ENCODE measurements at regions not wholly inside any gene's neighbourhood (a gene's known extent, or its start where the extent isn't known, plus 50 kb on each side); places are given as distances from the start of the nearest gene placed in this dataset.

GRCh38 chr4:175441256-175441655 lies 370.8 kb downstream of the GPM6A start:
- ChIA-PET CTCF (no interaction called here), POLR2A (no interaction called here), RAD21 (ENCODE audit: low non-redundant PET in 1 of 2, low total read pairs in 2 of 2, uncharacterized antibody in 2 of 2, unreplicated experiment in 2 of 2) (no interaction called here)
- Histone ChIP-seq H3K27me3 (ENCODE audit: insufficient read depth, low read length) (no peaks in the 10 kb centered on the region), H3K36me3 (ENCODE audit: control insufficient read depth in 1 of 2, insufficient read depth in 2 of 2, low read length in 2 of 2) (no peaks in the 10 kb centered on the region), H3K79me2 (ENCODE audit: insufficient read depth, low read length) (no peaks in the 10 kb centered on the region), H3K9me2 (ENCODE audit: insufficient read depth) (no peaks in the 10 kb centered on the region), H3K9ac (ENCODE audit: low read length) (no peak overlapping the region), H2AFZ (ENCODE audit: low read depth, low read length, poor library complexity, severe bottlenecking) (no peak overlapping the region), H3K4me3 (replicated peaks in 1 of 2; ENCODE audit: low read depth in 1 of 2, low read length in 2 of 2) (no peak overlapping the region), H3K27ac (ENCODE audit: low read depth, low read length) (no peak overlapping the region), H4K20me1 (ENCODE audit: insufficient read depth) (no peaks in the 10 kb centered on the region), H3K4me1 (ENCODE audit: control insufficient read depth in 1 of 2, insufficient read depth in 2 of 2, low read length in 2 of 2) (no peaks in the 10 kb centered on the region), H3K4me2 (ENCODE audit: low read length) (no peak overlapping the region), H3K9me3 (ENCODE audit: control insufficient read depth in 1 of 2, insufficient read depth in 1 of 2, low read depth in 1 of 2, low read length in 2 of 2) (no peaks in the 10 kb centered on the region)
- TF ChIP-seq ELF1 (IDR thresholded peaks at IDR 0.05; ENCODE audit: borderline replicate concordance, low read depth) (no peak), SIN3A (IDR thresholded peaks at IDR 0.05; ENCODE audit: low read depth) (no peak), CBX3 (IDR thresholded peaks at IDR 0.05; ENCODE audit: low read depth) (no peak), EZH2 (IDR thresholded peaks at IDR 0.05) (no peak), ATF3 (IDR thresholded peaks at IDR 0.05) (no peak), RAD21 (IDR thresholded peaks at IDR 0.05; ENCODE audit: low read depth) (no peak), EZH2phosphoT487 (IDR thresholded peaks at IDR 0.05; ENCODE audit: borderline replicate concordance) (no peak), FOSL1 (IDR thresholded peaks at IDR 0.05; ENCODE audit: low read depth) (no peak)
- intact Hi-C loops (cut with micrococcal nuclease) = no loop called here
- BruUV-seq (replicated peaks) = no TSS peak
- ATAC-seq (no peak), DNase-seq (ENCODE audit: low read depth, low spot score) (no peak)

GRCh38 chr4:175443547-175443946 lies 368.5 kb downstream of the GPM6A start:
- Histone ChIP-seq H2AFZ (ENCODE audit: low read depth, low read length, poor library complexity, severe bottlenecking) (no peak overlapping the region), H4K20me1 (ENCODE audit: insufficient read depth) (no peaks in the 10 kb centered on the region), H3K27me3 (ENCODE audit: insufficient read depth, low read length) (no peaks in the 10 kb centered on the region), H3K79me2 (ENCODE audit: insufficient read depth, low read length) (no peaks in the 10 kb centered on the region), H3K9me2 (ENCODE audit: insufficient read depth) (no peaks in the 10 kb centered on the region), H3K4me1 (ENCODE audit: control insufficient read depth in 1 of 2, insufficient read depth in 2 of 2, low read length in 2 of 2) (no peaks in the 10 kb centered on the region), H3K9me3 (ENCODE audit: control insufficient read depth in 1 of 2, insufficient read depth in 1 of 2, low read depth in 1 of 2, low read length in 2 of 2) (no peaks in the 10 kb centered on the region), H3K9ac (ENCODE audit: low read length) (no peak overlapping the region), H3K36me3 (ENCODE audit: control insufficient read depth in 1 of 2, insufficient read depth in 2 of 2, low read length in 2 of 2) (no peaks in the 10 kb centered on the region), H3K27ac (ENCODE audit: low read depth, low read length) (no peak overlapping the region), H3K4me2 (ENCODE audit: low read length) (no peak overlapping the region), H3K4me3 (replicated peaks in 1 of 2; ENCODE audit: low read depth in 1 of 2, low read length in 2 of 2) (no peak overlapping the region)
- ATAC-seq (no peak; the same call in 1 of the 2 replicates), DNase-seq (ENCODE audit: low read depth, low spot score) (no peak)
- intact Hi-C loops (cut with micrococcal nuclease) = no loop called here
- BruUV-seq (replicated peaks) = no TSS peak
- ChIA-PET POLR2A (no interaction called here), RAD21 (ENCODE audit: low non-redundant PET in 1 of 2, low total read pairs in 2 of 2, uncharacterized antibody in 2 of 2, unreplicated experiment in 2 of 2) (no interaction called here), CTCF (interaction anchor here (1.5 kb wide), 1 partner anchor 679 kb away, joined by 5 read pairs; no protein-coding TSS in a partner anchor)
- TF ChIP-seq CTCF (IDR thresholded peaks at IDR 0.05 in 2 of 3, conservative IDR thresholded peaks at IDR 0.05 in 1 of 3; ENCODE audit: borderline replicate concordance in 1 of 3, insufficient read depth in 1 of 3, low read depth in 2 of 3, low read length in 2 of 3) = 0 out of 6 replicates have a peak, but pooled peaks of 2 of the 3 experiments have one; percentile 3 to 4
- TF ChIP-seq ZFX (IDR thresholded peaks at IDR 0.05) = no peak
- peak; percentile 41 for TF ChIP-seq RAD21 (IDR thresholded peaks at IDR 0.05; ENCODE audit: low read depth)
